ENCODE measurements at regions not wholly inside any gene's neighbourhood (a gene's known extent, or its start where the extent isn't known, plus 50 kb on each side); places are given as distances from the start of the nearest gene placed in this dataset.

GRCh38 chr20:60299951-60300350 is 341.7 kb downstream of the CDH26 start:
- Histone ChIP-seq H3K4ac (ENCODE audit: low read depth, low read length) (no peak overlapping the region), H2BK15ac (ENCODE audit: low read depth, low read length) (no peak overlapping the region), H3K56ac (ENCODE audit: extremely low read depth, insufficient read depth, low read length) (no peak overlapping the region), H2AK9ac (replicated peaks; ENCODE audit: low read depth, low read length, poor library complexity) (no peak overlapping the region), H4K5ac (ENCODE audit: low read depth, low read length) (no peak overlapping the region), H3K4me3 (ENCODE audit: insufficient read depth, low read depth, low read length) (no peak overlapping the region), H2BK20ac (ENCODE audit: low read depth, low read length) (no peak overlapping the region), H3K18ac (ENCODE audit: low read depth, low read length) (no peak overlapping the region), H4K8ac (ENCODE audit: low read depth in 2 of 2, low read length in 2 of 2) (no peak overlapping the region), H3K36me3 (ENCODE audit: control insufficient read depth, insufficient read depth, low read length) (no peaks in the 10 kb centered on the region), H3K79me1 (ENCODE audit: low read depth in 1 of 2, low read length in 2 of 2) (no peaks in the 10 kb centered on the region), H3K27ac (ENCODE audit: insufficient read depth, low read length) (no peak overlapping the region), H4K20me1 (ENCODE audit: insufficient read depth, low read length) (no peaks in the 10 kb centered on the region), H3K27me3 (ENCODE audit: control insufficient read depth, insufficient read depth, low read length) (no peaks in the 10 kb centered on the region), H2AK5ac (ENCODE audit: low read depth, low read length) (no peak overlapping the region), H3K23ac (ENCODE audit: low read depth, low read length) (no peak overlapping the region), H3K4me1 (ENCODE audit: control insufficient read depth, insufficient read depth, low read length) (no peaks in the 10 kb centered on the region), H4K91ac (ENCODE audit: insufficient read depth, low read depth, low read length) (no peak overlapping the region), H3K14ac (replicated peaks; ENCODE audit: low read depth, low read length) (no peak overlapping the region), H3K9me1 (ENCODE audit: insufficient read depth, low read length) (no peaks in the 10 kb centered on the region), H3K9me3 (ENCODE audit: control insufficient read depth, insufficient read depth, low read length) (peaks cover 2% of the 10 kb centered on the region), H2BK120ac (ENCODE audit: low read depth, low read length) (no peak overlapping the region), H2AFZ (replicated peaks; ENCODE audit: low read length, poor library complexity) (no peak overlapping the region), H3K9ac (ENCODE audit: low read depth, low read length) (no peak overlapping the region), H3K4me2 (ENCODE audit: low read depth, low read length) (no peak overlapping the region), H2BK5ac (ENCODE audit: low read depth, low read length, poor library complexity, severe bottlenecking) (no peak overlapping the region)
- BruUV-seq (replicated peaks), result no TSS peak
- CTCF ChIA-PET, result interaction anchor here (1.4 kb wide), 1 partner anchor 24 kb away, joined by 3 read pairs; no protein-coding TSS in a partner anchor
- in situ Hi-C loops (cut with MboI; ENCODE audit: low sequenced_read_pairs), result no loop called here
- intact Hi-C loops (cut with micrococcal nuclease), result no loop called here
- DNase-seq, result no peak
- no peak for ATAC-seq (ENCODE audit: low read depth)
- POLR2A ChIA-PET (ENCODE audit: unreplicated experiment), result no interaction called here
- dilution Hi-C loops (cut with HindIII; ENCODE audit: low sequenced_read_pairs, unreplicated experiment), result no loop called here
- 92% methylated on average over 5 of the region's 12 CpGs; no CpG with 5 or more reads in 1 of the 2 experiments for WGBS, 2 experiments (ENCODE audit: extremely low coverage in 2 of 2, insufficient read length in 1 of 2)
- TF ChIP-seq CEBPB (IDR thresholded peaks at IDR 0.05; ENCODE audit: low read depth, low read length), result no peak
- TF ChIP-seq CTCF (conservative IDR thresholded peaks at IDR 0.05; ENCODE audit: low read depth, low read length), result no peak
- no peak for TF ChIP-seq NFE2L2 (IDR thresholded peaks at IDR 0.05; ENCODE audit: low read depth, low read length)
- no peak for TF ChIP-seq MAZ (IDR thresholded peaks at IDR 0.05; ENCODE audit: borderline replicate concordance, low read depth, low read length)
- TF ChIP-seq POLR2A (IDR thresholded peaks at IDR 0.05; ENCODE audit: low read depth, low read length), result no peak
